ENCODE measurements at regions not wholly inside any gene's neighbourhood (a gene's known extent, or its start where the extent isn't known, plus 50 kb on each side); places are given as distances from the start of the nearest gene placed in this dataset.
A peak's percentile ranks its signal among the peaks of the same experiment; 100 is the strongest.

- no peak overlapping the region for H3K27ac ChIP-seq
Measured at GRCh38 chr14:28102001-28102400, 664.6 kb upstream of the FOXG1 start.

GRCh38 chr14:28102814-28103213 is 663.8 kb upstream of the FOXG1 start:
- no peak overlapping the region for H3K27ac ChIP-seq
- H3K4me3 ChIP-seq = no peak overlapping the region
- no peaks in the 10 kb centered on the region for H3K36me3 ChIP-seq
- DNase-seq (ENCODE audit: low read depth in 1 of 2, low spot score in 1 of 2) = peak in 1 of 2 donors; percentile 1
- no peaks in the 10 kb centered on the region for H3K27me3 ChIP-seq
- H3K4me1 ChIP-seq (ENCODE audit: low read depth) = peaks cover 10% of the 10 kb centered on the region
- TF ChIP-seq, protein P1, sequence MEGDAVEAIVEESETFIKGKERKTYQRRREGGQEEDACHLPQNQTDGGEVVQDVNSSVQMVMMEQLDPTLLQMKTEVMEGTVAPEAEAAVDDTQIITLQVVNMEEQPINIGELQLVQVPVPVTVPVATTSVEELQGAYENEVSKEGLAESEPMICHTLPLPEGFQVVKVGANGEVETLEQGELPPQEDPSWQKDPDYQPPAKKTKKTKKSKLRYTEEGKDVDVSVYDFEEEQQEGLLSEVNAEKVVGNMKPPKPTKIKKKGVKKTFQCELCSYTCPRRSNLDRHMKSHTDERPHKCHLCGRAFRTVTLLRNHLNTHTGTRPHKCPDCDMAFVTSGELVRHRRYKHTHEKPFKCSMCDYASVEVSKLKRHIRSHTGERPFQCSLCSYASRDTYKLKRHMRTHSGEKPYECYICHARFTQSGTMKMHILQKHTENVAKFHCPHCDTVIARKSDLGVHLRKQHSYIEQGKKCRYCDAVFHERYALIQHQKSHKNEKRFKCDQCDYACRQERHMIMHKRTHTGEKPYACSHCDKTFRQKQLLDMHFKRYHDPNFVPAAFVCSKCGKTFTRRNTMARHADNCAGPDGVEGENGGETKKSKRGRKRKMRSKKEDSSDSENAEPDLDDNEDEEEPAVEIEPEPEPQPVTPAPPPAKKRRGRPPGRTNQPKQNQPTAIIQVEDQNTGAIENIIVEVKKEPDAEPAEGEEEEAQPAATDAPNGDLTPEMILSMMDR (IDR thresholded peaks at IDR 0.05; ENCODE audit: low read depth, low read length) = no peak
- no peaks in the 10 kb centered on the region for H3K9me3 ChIP-seq (ENCODE audit: low read depth)

More at GRCh38 chr14:28102001-28102400, 664.6 kb upstream of the FOXG1 start:
- Histone ChIP-seq H3K4me1 (ENCODE audit: low read depth) (peaks cover 10% of the 10 kb centered on the region), H3K9me3 (ENCODE audit: low read depth) (no peaks in the 10 kb centered on the region), H3K27me3 (no peaks in the 10 kb centered on the region), H3K4me3 (no peak overlapping the region), H3K36me3 (no peaks in the 10 kb centered on the region)
- TF ChIP-seq, protein P1 (IDR thresholded peaks at IDR 0.05; ENCODE audit: low read depth, low read length) = no peak
- DNase-seq (ENCODE audit: low read depth in 1 of 2, low spot score in 1 of 2) = peak in 1 of 2 donors; percentile 57

DNA sequence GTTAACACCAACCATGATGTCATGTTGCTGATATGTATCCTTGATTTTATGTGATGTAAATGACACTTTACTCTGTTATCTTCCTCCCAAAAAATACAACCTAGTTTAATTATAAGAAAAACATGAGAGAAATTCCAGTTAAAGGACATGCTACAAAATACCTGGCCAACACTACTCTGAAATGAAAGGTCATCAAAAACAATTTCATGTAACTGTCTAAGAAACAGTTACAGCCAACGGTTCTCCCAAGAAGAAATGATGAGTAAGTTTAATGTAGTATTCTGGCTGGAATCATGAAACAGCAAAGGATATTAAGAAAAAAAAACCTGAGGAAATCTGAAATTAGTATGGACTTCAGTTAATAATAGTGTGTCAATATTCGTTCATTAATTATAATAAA is 653.3 kb upstream of the FOXG1 start:
- TF ChIP-seq, protein P1 (IDR thresholded peaks at IDR 0.05; ENCODE audit: low read depth, low read length) = no peak
- no peak for DNase-seq (ENCODE audit: low read depth in 1 of 2, low spot score in 1 of 2)

GRCh38 chr14:28116716-28117115 is 649.9 kb upstream of the FOXG1 start:
- no peaks in the 10 kb centered on the region for H3K9me3 ChIP-seq (ENCODE audit: low read depth)
- H3K4me1 ChIP-seq (ENCODE audit: low read depth) = no peaks in the 10 kb centered on the region
- no peak for DNase-seq (ENCODE audit: low read depth in 1 of 2, low spot score in 1 of 2)
- no peak overlapping the region for H3K27ac ChIP-seq
- no peaks in the 10 kb centered on the region for H3K27me3 ChIP-seq
- no peak overlapping the region for H3K4me3 ChIP-seq
- H3K36me3 ChIP-seq = no peaks in the 10 kb centered on the region
- TF ChIP-seq, protein P1 (IDR thresholded peaks at IDR 0.05; ENCODE audit: low read depth, low read length) = no peak

More for the DNA sequence above, 653.3 kb upstream of the FOXG1 start:
- Histone ChIP-seq H3K27me3 (no peaks in the 10 kb centered on the region), H3K9me3 (ENCODE audit: low read depth) (no peaks in the 10 kb centered on the region), H3K4me1 (ENCODE audit: low read depth) (no peaks in the 10 kb centered on the region), H3K4me3 (no peak overlapping the region), H3K27ac (no peak overlapping the region), H3K36me3 (no peaks in the 10 kb centered on the region)

DNA sequence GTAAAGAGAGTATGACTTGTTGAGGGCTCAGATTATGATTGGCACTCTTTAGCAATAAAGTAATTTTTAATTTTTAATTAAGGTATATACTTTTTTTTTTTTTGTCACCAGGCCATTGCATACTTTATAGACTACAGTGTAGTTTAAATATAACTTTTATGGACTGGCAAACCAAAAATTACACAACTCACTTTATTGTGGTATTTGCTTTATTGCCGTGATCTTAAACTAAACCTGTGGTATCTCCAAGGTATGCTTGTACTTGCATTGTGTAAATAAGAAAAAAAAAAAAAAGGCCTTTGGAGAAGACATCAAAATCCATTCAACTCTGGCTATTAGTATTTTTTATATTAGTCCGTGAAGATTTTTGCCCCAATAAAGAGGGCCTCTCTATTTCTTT is 646.7 kb upstream of the FOXG1 start:
- Histone ChIP-seq H3K36me3 (no peaks in the 10 kb centered on the region), H3K4me1 (ENCODE audit: low read depth) (no peaks in the 10 kb centered on the region), H3K27me3 (no peaks in the 10 kb centered on the region), H3K9me3 (ENCODE audit: low read depth) (no peaks in the 10 kb centered on the region), H3K4me3 (no peak overlapping the region), H3K27ac (no peak overlapping the region)
- TF ChIP-seq, protein P1 (IDR thresholded peaks at IDR 0.05; ENCODE audit: low read depth, low read length) = no peak
- DNase-seq (ENCODE audit: low read depth in 1 of 2, low spot score in 1 of 2) = no peak

- H3K9me3 ChIP-seq (ENCODE audit: low read depth) = no peaks in the 10 kb centered on the region
- H3K36me3 ChIP-seq = no peaks in the 10 kb centered on the region
- no peaks in the 10 kb centered on the region for H3K4me1 ChIP-seq (ENCODE audit: low read depth)
- H3K4me3 ChIP-seq = no peak overlapping the region
- TF ChIP-seq, protein P1 (IDR thresholded peaks at IDR 0.05; ENCODE audit: low read depth, low read length) = no peak
- no peak overlapping the region for H3K27ac ChIP-seq
- no peaks in the 10 kb centered on the region for H3K27me3 ChIP-seq
- no peak for DNase-seq (ENCODE audit: low read depth in 1 of 2, low spot score in 1 of 2)
Measured at GRCh38 chr14:28120391-28120790, 646.2 kb upstream of the FOXG1 start.
